ENCODE measurements at regions not wholly inside any gene's neighbourhood (a gene's known extent, or its start where the extent isn't known, plus 50 kb on each side); places are given as distances from the start of the nearest gene placed in this dataset.

DNA sequence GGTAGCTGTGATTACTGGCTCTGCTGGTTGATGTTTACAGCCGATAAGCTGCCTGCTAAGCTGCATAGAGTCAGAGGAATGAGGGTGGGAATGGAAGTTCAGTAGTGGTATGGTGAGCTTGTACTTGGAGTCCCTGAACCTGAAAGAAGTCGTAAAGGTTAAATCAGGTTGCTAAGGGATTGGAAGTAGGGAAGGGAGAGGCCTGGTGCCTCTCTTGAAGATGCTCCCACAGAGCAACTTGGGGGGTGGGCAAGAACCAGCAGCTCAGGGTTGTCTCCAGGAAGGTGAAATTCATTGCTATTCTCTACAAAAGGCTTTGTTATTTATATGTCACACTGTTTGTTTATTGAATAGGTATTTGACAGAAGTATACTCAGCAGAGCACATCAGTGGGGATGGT is 73.8 kb upstream of the OLFM4 start:
- TF ChIP-seq, protein P1, sequence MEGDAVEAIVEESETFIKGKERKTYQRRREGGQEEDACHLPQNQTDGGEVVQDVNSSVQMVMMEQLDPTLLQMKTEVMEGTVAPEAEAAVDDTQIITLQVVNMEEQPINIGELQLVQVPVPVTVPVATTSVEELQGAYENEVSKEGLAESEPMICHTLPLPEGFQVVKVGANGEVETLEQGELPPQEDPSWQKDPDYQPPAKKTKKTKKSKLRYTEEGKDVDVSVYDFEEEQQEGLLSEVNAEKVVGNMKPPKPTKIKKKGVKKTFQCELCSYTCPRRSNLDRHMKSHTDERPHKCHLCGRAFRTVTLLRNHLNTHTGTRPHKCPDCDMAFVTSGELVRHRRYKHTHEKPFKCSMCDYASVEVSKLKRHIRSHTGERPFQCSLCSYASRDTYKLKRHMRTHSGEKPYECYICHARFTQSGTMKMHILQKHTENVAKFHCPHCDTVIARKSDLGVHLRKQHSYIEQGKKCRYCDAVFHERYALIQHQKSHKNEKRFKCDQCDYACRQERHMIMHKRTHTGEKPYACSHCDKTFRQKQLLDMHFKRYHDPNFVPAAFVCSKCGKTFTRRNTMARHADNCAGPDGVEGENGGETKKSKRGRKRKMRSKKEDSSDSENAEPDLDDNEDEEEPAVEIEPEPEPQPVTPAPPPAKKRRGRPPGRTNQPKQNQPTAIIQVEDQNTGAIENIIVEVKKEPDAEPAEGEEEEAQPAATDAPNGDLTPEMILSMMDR (IDR thresholded peaks at IDR 0.05) = no peak
- no peak for TF ChIP-seq EZH2 (IDR thresholded peaks at IDR 0.05)
- TF ChIP-seq EZH2phosphoT487 (IDR thresholded peaks at IDR 0.05) = no peak

All from neural progenitor cell (in vitro differentiated cells).